AG09319 (cell line): ENCODE measurements at regions not wholly inside any gene's neighbourhood (a gene's known extent, or its start where the extent isn't known, plus 50 kb on each side); places are given as distances from the start of the nearest gene placed in this dataset.

Source experiments
- DNase-seq: peaks from one replicate; pipeline ENCODE4 v3.0.0-alpha.2; 2010; ENCODE audit warnings: low read depth; ENCODE audit errors: extremely low read depth
- CTCF ChIP-seq: IDR thresholded peaks from 2 replicates; pipeline ENCODE4 v1.5.1; 2011; ENCODE audit warnings: low read depth, mild to moderate bottlenecking, inconsistent platforms, low read length, moderate library complexity

- TF ChIP-seq CTCF = no peak
Measured at GRCh38 chr10:23868121-23868520, 340.8 kb upstream of the KIAA1217 start.

GRCh38 chr10:23869548-23869947, 339.4 kb upstream of the KIAA1217 start:
- no peak for DNase-seq
- no peak for TF ChIP-seq CTCF

More at GRCh38 chr10:23868121-23868520, 340.8 kb upstream of the KIAA1217 start:
- no peak for DNase-seq

GRCh38 chr10:23869996-23870395, 338.9 kb upstream of the KIAA1217 start:
- no peak for TF ChIP-seq CTCF

GRCh38 chr10:23870651-23871610, 338.0 kb upstream of the KIAA1217 start:
- DNase-seq = no peak
- no peak for TF ChIP-seq CTCF

More at GRCh38 chr10:23869996-23870395, 338.9 kb upstream of the KIAA1217 start:
- no peak for DNase-seq

GRCh38 chr10:23872290-23872689, 336.6 kb upstream of the KIAA1217 start:
- no peak for TF ChIP-seq CTCF
- DNase-seq = no peak

- DNase-seq = no peak
Measured at GRCh38 chr10:23877791-23878320, 331.1 kb upstream of the KIAA1217 start.

More at GRCh38 chr10:23877791-23878320, 331.1 kb upstream of the KIAA1217 start:
- TF ChIP-seq CTCF = no peak
